GM21367 (cell line): ENCODE measurements at regions not wholly inside any gene's neighbourhood (a gene's known extent, or its start where the extent isn't known, plus 50 kb on each side); places are given as distances from the start of the nearest gene placed in this dataset.
"Not testable (repeated sequence)": the region's sequence is repeated elsewhere in the genome, so short reads cannot be mapped to it uniquely, and the experiment has no call there.

Experiments used
- ATAC-seq: cut with Tn5 transposase; IDR thresholded peaks from one replicate; pipeline ENCODE4 v1.9.1; 2021; ENCODE audit not compliant: unreplicated experiment

GRCh38 chr2:8361930-8362329 lies 319.9 kb upstream of the ID2 start:
- no peak for ATAC-seq

- no peak for ATAC-seq
Measured at GRCh38 chr2:8363161-8363560, 318.7 kb upstream of the ID2 start.

GRCh38 chr2:8364668-8365067 lies 317.2 kb upstream of the ID2 start:
- no peak for ATAC-seq

GRCh38 chr2:8365331-8365910 lies 316.4 kb upstream of the ID2 start:
- ATAC-seq = no peak

GRCh38 chr2:8367833-8368232 lies 314.0 kb upstream of the ID2 start:
- ATAC-seq = no peak

GRCh38 chr2:8368463-8368862 lies 313.4 kb upstream of the ID2 start:
- no peak for ATAC-seq

- ATAC-seq = no peak
Measured at GRCh38 chr2:8369522-8369921, 312.3 kb upstream of the ID2 start.

GRCh38 chr2:8370258-8370802 lies 311.5 kb upstream of the ID2 start:
- no peak for ATAC-seq

- ATAC-seq = no peak
Measured at GRCh38 chr2:8371653-8372052, 310.2 kb upstream of the ID2 start.

- no peak for ATAC-seq
Measured at GRCh38 chr2:8374782-8375181, 307.1 kb upstream of the ID2 start.

- ATAC-seq = no peak
Measured at GRCh38 chr2:8376603-8377410, 305.0 kb upstream of the ID2 start.

- ATAC-seq = peak; percentile 58
Measured at GRCh38 chr2:8378016-8378810, 303.6 kb upstream of the ID2 start.

- no peak for ATAC-seq
Measured at GRCh38 chr2:8379128-8379527, 302.7 kb upstream of the ID2 start.

GRCh38 chr2:8379549-8379948 lies 302.3 kb upstream of the ID2 start:
- ATAC-seq = no peak

- no peak for ATAC-seq
Measured at GRCh38 chr2:8380026-8380425, 301.8 kb upstream of the ID2 start.

- no peak for ATAC-seq
Measured at GRCh38 chr2:8380566-8380965, 301.3 kb upstream of the ID2 start.

- ATAC-seq = no peak
Measured at GRCh38 chr2:8382485-8382884, 299.4 kb upstream of the ID2 start.

- not testable (repeated sequence) for ATAC-seq
Measured at GRCh38 chr2:8386748-8387147, 295.1 kb upstream of the ID2 start.

- ATAC-seq = no peak
Measured at GRCh38 chr2:8388781-8389180, 293.1 kb upstream of the ID2 start.

- no peak for ATAC-seq
Measured at GRCh38 chr2:8389431-8390108, 292.3 kb upstream of the ID2 start.

GRCh38 chr2:8391126-8391525 lies 290.7 kb upstream of the ID2 start:
- ATAC-seq = no peak
